Thyroid gland (tissue), 4 donors: ENCODE measurements at regions not wholly inside any gene's neighbourhood (a gene's known extent, or its start where the extent isn't known, plus 50 kb on each side); places are given as distances from the start of the nearest gene placed in this dataset.

Source experiments
- CTCF ChIP-seq, 6 experiments: fragments of 200-600 bp in 3 of 6; fragments of 450-650 bp in 3 of 6; sonication (generic) in 3 of 6; IDR thresholded peaks; one replicate each; pipeline ENCODE4 v1.5.1; 2016 to 2019; ENCODE audit warnings: antibody characterized with exemption in 6 of 6, mild to moderate bottlenecking in 2 of 6, inconsistent platforms in 1 of 6, moderate library complexity in 1 of 6
- POLR2A ChIP-seq, 2 donors: fragments of 450-650 bp; IDR thresholded peaks; one replicate each; pipeline ENCODE4 v1.6.1; 2017; ENCODE audit warnings: antibody characterized with exemption in 2 of 2, mild to moderate bottlenecking in 2 of 2, moderate library complexity in 1 of 2

- TF ChIP-seq CTCF (IDR thresholded peaks at IDR 0.05) (no peak), POLR2A (IDR thresholded peaks at IDR 0.05) (no peak)
Measured at GRCh38 chr12:24551163-24551786, 397.6 kb downstream of the BCAT1 start.
